HUDEP-2 (cell line): ENCODE measurements at regions not wholly inside any gene's neighbourhood (a gene's known extent, or its start where the extent isn't known, plus 50 kb on each side); places are given as distances from the start of the nearest gene placed in this dataset.
"Not testable (repeated sequence)": the region's sequence is repeated elsewhere in the genome, so short reads cannot be mapped to it uniquely, and the experiment has no call there.

Experiments
- DNase-seq, 76 experiments: peaks; one replicate each; lab custom pipeline; 2025; ENCODE audit not compliant: unreplicated experiment in 76 of 76; lab: John Stamatoyannopoulos, UW

DNA sequence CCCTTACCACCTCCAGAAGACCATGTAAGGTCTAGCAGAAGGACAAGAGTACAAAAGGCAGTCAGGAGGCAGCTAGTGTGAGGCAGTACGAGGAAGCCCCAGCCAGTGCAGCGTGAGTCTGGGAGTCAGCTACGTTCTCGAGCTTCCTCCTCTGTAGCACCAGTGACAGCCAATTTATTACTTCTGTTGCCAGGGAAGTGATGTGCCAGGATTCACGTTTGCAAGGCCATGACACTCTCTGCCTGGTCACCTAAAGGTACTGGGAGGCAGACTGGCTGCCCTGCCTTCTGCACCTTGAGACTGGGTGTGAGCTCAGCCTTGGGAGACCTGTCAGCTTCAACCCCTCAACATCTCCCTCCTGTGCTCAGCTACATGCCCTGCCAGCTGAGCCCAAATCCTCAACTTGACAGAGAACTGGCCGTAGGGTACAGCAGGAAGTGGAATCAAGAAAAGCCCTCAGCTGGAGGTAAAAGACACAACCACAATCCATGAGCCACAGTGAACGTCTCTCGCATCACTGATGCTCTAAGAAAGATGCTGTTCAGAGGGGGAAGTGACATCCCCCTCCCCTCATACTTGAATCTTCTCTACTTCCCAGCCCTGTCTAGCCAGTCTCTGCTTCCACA, 182.5 kb upstream of the RGS6 start:
- DNase-seq: no peak

DNA sequence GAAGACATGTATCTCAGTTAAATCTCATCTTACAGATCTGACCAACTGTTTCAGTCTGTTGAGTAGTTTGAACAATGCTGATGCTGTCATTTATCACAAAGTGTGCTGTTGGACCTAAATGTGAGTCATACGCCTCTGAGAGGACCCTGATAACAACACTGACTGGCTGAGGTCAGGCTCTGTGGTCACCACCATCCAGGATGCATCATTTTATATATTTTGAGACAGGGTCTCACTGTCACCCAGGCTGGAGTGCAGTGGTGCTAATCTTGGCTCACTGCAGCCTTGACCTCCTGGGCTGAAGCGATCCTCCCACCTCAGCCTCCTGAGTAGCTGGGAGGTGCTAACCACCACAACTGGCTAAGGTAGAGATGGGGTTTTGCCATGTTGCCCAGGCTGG, 181.0 kb upstream of the RGS6 start:
- DNase-seq: peak in 20 of 76 experiments; percentile 4 to 41 (median 18)

DNA sequence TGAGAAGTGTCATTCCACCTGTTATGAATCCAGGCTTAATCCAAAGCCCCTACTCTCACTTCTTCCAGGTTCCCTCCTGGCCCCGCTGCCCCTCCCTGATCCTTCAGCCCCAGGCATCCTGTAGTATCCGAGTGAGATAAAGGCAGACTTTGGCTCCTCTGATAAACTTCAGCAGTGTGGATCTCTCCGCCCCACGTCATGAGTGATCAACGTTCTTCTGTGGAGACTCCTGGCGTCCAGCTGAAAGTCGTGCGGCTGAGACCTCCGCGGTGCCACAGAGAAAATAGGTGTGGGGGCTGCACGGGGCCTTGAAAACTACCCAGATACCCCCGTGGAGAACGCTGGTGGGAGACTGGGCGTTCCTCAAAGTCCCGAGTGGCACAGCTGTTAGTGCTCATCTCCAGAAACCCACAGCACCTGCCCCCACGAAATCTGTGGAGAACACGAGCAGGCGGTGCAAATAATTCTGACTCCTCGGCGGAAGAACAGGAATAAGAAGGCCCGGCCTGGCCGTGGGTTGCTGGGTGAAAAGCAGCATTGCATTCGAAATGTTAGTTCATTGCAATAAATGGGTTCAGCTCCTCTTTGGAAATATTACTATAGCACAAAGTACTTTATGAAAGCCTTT, 180.0 kb upstream of the RGS6 start:
- DNase-seq: no peak

DNA sequence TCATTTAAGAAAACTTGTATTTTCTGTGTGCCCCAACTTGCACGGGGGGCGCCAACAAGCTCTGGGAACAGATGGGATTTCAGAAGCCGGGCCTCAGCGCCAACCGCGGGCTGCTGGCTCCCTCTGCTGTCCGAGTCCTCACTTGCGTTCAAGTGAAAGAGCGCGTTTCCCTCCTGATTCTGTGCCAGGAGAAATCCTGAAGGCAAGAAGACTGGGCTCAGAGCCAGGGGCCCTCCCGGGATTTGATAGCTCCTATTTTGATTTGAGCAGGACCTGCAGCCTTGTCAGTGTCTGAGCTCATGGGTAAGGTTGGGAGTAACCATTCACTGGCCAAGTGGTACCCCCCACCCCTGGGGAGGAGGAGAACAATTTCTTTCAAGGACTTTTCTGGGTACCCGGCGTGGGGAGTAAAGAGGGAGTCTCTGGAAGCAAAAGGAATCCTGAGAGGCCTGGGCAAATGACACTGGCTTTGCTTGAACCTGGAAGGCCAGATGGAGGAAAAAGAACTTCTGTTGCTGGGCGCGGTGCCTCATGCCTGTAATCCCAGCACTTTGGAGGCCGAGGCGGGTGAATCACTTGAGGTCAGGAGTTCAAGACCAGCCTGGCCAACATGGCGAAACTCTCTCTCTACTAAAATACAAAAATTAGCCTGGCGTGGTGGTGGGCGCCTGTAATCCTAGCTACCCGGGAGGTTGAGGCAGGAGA, 179.0 kb upstream of the RGS6 start:
- DNase-seq: peak in 65 of 76 experiments; percentile 1 to 75 (median 42)

DNA sequence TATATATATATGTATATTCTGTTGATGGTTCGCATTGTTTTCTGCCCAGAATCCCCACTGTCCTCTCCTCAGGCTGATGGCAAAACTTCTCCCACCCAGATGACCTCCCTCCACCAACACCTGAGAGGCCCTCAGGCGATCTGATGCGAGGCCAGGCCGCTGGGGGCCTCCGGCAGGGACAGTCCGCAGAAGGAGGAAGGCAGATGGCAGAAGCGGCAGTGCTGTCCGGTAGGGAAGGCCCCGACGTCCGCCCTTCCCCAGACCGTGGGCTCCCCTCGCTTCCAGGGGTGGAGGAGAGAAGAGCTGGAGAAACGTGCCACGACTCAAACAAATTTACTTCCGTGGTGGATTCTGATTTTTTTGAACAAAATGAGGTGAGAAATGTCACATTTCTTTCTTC, 178.3 kb upstream of the RGS6 start:
- no peak for DNase-seq

DNA sequence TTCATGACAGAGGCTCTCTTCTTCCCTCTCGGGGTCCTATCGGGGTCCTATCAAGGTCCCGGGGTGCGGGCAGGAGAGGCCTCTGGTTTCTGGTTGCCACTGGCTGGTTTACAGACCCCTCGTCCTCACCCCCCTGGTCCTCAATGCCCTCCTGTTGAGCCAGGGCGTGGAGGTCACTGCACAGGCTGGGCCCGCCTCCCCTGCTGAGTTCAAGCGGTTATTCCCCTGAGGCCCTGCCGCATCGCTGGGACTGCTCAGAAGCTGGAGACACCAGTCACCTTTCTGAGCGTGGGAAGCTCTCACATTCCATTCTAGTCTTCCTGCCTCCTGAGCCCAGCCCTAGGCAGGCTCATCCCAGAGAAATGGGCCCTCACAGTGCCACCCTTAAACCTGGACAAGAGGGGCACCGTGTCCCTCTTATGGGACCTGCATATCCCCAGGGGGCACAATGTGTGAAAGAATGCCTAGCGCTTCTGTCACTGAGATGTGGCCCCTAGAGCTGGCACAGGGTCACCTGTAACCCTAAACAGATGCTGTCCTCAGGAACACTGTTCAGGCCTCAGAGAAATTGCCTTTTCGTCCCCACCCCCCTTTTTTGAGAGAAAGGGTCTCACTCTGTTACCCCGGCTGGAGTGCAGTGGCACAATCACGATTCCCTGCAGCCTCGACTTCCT, 177.7 kb upstream of the RGS6 start:
- DNase-seq: no peak

DNA sequence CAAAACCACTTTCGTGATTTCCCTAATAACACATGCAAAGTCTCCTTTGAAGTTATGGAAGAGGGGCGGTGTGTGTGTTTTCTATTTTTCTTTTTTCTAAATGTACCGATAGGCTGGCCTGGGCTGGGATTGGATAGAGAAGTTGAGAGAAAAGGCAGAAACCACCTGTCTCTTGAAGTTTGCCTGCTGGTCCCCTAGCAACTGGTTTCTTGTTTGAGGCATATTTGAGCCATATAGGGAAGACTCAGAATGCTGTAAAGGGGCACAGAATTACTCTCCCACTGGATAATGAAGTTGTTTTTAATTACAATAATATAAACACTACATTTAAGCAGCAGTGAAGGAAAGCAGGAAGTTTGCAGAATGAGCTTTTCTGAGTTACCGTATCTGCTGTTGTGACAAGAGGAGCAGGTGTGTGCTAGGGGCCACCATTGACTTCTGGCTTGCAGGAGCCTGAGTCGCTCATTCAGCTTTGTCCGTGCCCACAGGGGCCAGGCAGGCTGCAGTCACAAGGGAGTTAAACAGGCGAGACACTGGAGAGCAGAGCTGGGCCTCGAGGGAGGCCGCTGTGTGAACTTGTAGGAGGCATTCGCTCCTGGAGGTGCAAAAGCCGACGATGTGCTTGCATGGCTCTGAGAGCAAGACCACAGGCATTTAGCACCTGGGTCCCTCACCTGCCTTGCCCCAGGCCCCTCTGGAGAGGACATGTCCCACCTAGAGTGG, 173.8 kb upstream of the RGS6 start:
- DNase-seq: no peak

DNA sequence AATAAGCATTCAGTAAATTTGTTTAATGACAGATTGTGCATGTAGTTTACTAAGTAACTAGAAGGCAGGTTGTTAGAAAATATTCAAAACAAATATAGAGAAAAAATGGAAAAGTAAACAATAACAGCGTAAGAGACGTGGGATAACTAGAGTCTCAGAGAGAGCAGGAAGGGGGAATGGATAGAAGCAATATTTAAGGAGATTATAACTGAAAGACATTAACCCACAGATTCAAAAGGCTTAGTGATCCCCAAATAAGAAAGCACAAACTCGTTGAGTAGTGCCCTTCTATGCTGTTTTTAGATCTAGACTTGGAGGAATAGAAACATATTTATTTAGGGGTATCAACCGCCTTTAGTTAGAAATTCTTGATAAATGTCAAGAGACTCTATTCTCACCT, 169.7 kb upstream of the RGS6 start:
- DNase-seq: no peak

DNA sequence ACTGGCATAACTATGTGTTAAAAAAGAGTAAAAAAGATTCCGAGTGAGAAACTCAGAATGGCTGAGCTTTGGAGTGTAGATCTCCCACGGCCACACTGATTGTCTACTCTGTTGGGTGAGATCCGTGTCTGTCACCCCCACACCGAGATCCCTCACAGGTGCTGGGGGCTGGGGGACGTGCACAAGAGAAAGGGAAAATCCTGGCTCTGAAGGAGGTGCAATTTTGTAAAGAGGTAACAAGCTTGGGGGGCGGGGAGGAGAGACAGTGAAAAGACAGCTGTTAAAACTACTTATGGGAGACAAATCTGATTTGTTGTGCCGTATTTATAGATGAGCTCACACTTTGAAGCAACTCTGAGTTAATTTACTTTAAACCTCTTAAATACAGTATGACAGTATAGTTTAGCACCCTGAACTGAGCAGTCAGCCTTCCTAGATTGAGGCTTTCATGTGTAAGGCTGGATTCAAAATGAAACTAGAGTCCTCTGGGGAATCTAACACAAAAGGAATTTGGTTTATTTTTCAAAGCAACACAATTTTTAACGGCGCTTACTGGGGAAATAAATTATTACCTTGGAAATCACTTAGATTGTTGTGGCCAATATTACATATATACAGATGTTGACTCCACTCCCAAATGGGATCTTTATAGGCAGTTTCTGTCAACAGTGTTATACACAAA, 167.4 kb upstream of the RGS6 start:
- DNase-seq: no peak

DNA sequence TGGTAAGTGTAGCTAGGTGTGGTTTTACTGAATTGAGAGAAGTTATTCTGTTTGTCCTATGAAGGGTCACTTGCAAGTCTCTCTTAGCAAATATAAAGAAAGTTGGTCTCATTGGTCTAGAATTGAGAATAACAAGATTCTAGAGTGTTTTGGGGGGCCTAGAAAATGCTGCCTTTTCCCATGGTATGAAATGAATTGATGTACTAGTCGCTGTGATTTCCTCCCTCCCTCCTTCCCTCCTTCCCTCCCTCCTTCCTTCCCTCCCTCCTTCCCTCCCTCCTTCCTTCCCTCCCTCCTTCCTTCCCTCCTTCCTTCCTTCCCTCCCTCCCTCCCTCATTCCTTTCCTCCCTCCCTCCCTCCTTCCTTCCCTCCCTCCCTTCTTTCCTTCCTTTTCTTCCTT, 166.7 kb upstream of the RGS6 start:
- no peak for DNase-seq

DNA sequence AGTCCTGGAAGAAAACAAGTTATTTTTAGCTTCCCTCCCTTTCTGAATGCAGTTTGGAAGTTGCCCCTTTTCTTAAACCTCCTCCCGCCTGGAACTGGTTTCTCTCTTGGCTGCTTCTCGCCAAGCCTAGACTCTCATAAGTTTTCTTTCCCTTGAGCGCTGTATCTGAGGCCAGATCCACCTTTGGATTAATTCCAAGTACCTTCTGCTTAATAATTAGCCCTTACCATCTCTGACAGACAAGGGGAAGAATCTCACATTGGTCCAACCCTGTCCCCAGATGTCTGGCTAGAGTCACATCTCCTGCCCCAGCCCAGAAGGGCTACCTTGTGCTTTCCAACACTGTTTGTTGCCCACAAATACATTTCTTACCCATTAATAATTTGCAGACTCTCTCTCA, 161.8 kb upstream of the RGS6 start:
- DNase-seq: no peak

DNA sequence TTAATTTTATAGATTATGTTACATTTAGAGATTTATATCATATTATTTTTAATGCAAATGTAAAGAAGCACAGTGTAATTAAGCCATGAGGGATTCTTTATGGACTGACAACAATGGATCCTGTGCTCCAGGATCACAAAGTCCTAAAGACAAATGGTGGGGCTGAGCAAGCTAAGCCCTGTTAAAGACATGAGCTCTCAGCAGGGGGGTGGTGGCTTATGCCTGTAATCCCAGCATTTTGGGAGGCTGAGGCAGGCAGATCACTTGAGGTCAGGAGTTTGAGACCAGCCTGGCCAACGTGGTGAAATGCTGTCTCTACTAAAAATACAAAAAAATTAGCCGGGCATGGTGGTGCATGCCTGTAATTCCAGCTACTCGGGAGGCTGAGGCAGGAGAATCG, 160.8 kb upstream of the RGS6 start:
- not testable (repeated sequence) for DNase-seq

DNA sequence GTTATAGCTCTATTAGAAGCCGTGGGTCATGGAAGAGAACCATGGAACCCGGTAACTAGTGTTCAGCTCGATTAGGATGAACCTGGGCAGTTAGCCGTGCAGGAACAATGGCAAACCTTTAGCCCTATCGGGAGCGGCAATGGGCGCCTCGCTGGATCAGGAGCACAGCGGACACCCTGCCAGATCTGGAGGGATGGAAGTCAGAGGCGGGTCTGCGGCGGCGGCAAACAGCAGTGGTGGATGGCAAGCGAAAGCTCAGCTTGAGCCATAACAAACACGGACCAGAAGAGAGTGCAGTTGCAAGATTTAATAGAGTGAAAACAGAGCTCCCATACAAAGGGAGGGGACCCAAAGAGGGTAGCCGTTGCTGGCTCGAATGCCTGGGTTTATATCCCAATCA, 160.2 kb upstream of the RGS6 start:
- DNase-seq: not testable (repeated sequence)

DNA sequence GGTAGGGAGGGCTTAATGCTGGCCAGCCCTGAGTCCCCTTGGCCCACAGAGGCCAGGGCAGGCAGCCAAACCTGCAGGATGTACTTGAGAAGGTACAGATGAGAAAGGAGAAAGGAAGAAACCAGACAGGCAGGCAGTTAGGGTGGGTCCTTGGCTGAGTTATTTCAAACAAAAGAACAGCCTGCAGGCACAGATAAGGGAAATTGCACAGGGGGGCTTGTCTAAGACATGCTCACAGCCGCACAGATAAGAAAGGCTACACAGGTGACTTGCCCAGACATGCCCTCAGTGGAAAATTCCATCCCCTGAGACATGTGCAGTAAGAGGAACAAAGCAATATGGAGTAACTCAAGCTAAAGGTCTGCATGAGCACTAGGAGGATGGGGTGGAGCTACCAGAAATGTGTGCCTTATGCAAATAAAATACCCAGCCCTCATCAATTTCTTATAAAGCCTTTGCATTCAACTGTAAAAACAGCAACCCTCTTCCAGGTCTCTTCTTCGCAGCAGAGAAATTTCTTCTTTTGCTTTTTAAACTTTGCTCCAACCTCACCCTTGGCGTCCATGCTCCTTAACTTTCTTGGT, 158.2 kb upstream of the RGS6 start:
- DNase-seq: peak in 5 of 76 experiments; percentile 3 to 16 (median 6)

DNA sequence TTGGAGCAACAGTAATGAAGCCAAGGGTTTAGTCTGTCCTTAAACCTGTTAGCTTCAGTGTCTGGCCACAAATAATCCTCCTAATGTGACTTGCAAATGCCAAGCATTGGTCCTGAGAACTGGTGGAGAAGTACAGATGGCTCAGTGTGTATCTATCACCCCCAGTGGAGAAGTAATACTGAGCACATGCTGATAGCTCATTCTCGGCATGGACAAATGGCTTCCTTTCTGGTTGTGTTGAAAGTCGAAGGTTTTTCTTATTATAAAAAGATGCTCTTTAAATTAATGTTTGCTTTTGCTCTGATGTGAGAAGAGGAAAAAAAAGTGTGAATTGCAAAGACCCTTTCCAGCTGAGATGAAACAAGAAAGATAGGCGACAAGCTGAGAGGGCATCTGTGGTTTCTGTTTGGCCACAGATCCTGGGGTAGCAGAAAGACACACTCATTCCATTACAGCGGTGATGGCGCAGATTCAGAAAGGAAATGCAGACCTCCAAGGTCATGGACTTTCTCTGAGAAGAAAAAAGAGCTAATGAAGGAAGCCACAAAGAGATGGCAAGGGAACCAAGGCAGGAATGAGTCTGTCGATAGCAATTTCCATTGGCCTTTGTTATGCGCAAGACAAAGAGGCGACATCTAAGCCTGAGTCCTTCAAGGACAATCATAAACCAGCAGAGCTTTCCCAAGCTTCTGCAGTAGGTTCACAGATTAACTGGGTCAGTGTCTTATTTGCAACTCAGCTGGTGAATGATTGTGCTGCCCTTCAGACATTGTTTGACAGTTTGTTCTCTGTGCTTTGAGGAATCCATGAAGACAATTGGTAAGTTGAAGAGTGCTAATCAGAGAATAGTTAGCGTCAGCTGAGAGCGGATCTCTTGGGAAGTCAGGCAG, 155.5 kb upstream of the RGS6 start:
- no peak for DNase-seq

DNA sequence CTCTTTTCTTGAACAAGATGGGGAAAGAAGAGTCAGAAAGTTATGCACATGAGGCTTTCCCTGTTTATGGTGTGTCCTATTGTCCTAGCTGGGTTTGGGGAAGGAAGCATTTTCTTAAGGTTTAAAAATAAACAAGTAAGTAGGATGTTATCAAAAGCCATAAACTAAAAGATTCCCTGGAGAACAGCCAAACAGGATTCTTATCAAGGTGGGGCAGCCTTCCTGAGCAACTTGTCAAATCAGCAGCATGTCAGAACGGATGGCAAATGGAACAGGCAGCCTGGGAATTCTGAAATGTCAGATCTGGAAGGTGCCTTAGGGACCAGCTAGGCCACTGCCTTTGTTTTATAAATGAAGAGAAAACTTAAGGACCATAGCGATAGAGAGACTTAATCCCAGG, 152.2 kb upstream of the RGS6 start:
- DNase-seq: no peak

DNA sequence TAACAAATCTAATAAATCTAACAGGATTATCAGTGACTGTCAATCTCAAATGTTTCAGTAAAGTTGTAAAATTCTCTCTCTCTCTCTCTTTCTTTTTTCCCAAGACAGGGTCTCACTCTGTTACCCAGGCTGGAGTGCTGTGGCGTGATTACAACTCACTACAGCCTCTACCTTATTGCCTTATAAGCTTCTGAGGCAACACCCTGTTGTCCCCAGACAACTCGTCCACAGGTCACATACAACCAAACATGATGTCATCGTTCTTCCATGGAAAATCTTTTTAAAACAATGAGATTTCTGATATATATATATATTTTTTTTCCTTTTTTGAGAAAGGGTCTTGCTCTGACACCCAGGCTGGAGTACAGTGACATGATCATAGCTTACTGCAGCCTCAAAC, 151.4 kb upstream of the RGS6 start:
- no peak for DNase-seq

DNA sequence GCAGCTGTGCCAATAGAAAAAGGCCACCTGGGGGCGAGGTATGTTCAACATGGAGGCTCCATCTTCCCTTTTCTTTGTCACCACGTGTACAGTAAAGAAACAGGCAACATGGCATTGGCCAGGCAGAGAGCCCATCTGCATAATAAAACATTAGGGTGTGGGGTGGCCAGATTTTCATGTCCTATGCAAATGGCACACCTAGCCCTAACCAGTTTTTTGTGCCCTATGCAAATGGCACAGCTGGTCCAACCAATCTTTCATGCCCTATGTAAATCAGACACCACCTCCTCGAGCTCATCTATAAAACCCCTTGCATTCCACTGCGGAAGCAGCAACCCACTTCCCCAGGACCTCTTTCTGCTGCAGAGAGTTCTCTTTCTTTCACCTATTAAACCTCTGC, 149.1 kb upstream of the RGS6 start:
- no peak for DNase-seq

DNA sequence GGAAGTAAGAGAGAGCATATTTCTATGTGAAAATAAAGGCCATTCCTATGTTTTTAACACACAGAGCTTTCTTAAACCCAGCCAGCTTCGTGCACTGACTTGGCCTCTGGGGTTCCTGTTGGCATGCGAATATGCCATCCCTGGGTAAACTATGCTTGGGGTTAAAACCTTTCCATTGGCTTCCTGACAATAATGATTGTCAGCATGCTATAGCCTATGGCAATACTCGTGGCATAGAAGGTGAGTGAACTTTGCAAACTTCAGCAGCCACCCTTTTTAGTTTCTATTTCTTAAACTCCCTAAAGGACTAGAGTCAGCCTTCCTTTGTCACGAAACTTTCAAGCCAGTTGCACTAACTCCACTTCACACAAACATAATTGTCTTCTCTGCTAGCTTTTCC, 148.4 kb upstream of the RGS6 start:
- no peak for DNase-seq
